OCI-LY1 (cell line): ENCODE measurements at regions not wholly inside any gene's neighbourhood (a gene's known extent, or its start where the extent isn't known, plus 50 kb on each side); places are given as distances from the start of the nearest gene placed in this dataset.

Source experiments
- EZH2 ChIP-seq: fragments of 200-600 bp; sonication (generic), shearing (Covaris generic); IDR thresholded peaks from 2 replicates; pipeline ENCODE4 v1.8.0; 2017; ENCODE audit warnings: borderline replicate concordance, mixed run types, mild to moderate bottlenecking, antibody characterized with exemption, low read length, moderate library complexity, mixed read lengths
- TF ChIP-seq, protein P1 (sequence below): fragments of 200-600 bp; sonication (generic), shearing (Covaris generic); IDR thresholded peaks from 2 replicates; pipeline ENCODE4 v1.5.1; 2017; ENCODE audit warnings: mild to moderate bottlenecking, antibody characterized with exemption, low read length, moderate library complexity, mixed read lengths

DNA sequence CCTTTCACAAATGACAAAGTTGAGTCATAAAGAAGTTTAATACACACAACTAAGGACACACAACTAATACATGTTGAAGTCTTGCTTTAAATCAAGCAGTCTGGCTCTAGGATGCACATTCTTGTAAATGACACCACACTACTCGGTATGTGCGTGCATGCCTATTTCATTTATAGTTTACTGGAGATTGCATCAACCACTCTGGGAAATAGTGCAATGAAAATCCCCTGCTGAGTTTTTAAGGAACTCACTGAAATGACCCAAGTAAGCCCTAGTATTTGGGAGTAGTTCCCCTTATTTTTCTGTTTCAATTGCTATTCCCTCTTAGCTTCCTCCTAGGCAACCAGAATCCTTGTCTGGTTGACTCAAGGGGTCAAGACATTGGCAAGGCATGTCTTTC is 160.2 kb upstream of the LARGE1 start:
- TF ChIP-seq, protein P1, sequence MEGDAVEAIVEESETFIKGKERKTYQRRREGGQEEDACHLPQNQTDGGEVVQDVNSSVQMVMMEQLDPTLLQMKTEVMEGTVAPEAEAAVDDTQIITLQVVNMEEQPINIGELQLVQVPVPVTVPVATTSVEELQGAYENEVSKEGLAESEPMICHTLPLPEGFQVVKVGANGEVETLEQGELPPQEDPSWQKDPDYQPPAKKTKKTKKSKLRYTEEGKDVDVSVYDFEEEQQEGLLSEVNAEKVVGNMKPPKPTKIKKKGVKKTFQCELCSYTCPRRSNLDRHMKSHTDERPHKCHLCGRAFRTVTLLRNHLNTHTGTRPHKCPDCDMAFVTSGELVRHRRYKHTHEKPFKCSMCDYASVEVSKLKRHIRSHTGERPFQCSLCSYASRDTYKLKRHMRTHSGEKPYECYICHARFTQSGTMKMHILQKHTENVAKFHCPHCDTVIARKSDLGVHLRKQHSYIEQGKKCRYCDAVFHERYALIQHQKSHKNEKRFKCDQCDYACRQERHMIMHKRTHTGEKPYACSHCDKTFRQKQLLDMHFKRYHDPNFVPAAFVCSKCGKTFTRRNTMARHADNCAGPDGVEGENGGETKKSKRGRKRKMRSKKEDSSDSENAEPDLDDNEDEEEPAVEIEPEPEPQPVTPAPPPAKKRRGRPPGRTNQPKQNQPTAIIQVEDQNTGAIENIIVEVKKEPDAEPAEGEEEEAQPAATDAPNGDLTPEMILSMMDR = no peak
- no peak for TF ChIP-seq EZH2
